ENCODE measurements at regions not wholly inside any gene's neighbourhood (a gene's known extent, or its start where the extent isn't known, plus 50 kb on each side); places are given as distances from the start of the nearest gene placed in this dataset.

DNA sequence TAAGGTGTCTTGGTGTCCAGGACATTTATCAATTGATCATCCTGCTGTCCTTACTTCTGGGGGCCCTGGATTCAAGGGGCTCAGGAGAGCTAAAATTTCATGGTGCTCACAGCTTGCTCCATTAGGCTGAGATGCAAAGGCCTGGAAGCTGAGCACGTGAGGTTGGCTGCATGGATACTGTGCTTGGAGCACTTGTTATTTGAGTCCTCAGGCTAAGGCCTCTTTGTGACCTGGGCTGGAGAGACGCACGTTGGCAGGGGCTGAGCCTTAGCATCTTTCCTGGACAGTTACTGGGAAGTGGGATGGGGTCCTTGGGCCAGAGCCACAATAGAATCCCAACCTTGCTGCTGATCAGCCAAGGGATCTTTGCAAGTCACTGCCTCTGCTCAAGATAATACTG, 151.2 kb upstream of the HS6ST1 start:
- Histone ChIP-seq H3K27me3 (ENCODE audit: control insufficient read depth, insufficient read depth, low read length) (no peaks in the 10 kb centered on the region), H3K27ac (ENCODE audit: low read depth, low read length) (no peak overlapping the region), H3K36me3 (ENCODE audit: control insufficient read depth, insufficient read depth, low read length) (no peaks in the 10 kb centered on the region), H3K4me1 (ENCODE audit: control insufficient read depth, insufficient read depth, low read length) (no peaks in the 10 kb centered on the region), H3K4me3 (ENCODE audit: low read depth, low read length) (no peak overlapping the region), H3K9ac (ENCODE audit: low read length) (no peak overlapping the region), H3K9me3 (ENCODE audit: control insufficient read depth, insufficient read depth, low read depth, low read length) (peaks cover 37% of the 10 kb centered on the region)

DNA sequence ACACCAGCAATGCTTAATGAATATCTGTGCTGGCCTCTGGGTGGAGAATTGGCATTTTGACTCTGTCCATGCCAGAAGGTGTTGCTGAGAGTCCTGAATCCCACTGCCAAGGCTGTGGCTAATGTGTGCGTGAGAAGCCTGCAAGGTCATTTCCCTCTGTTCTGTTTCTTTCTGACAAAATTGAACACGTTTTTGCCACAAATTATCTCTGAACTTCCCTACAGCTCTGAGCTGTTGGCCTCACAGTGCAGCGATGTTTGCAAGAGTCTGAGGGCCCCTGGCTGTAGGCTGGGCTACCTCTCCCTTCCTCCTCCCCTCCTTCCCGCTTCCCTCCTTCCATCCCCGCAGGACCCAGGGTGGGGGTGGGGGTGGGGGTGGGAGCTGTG, 154.1 kb upstream of the HS6ST1 start:
- Histone ChIP-seq H3K9me3 (ENCODE audit: control insufficient read depth, insufficient read depth, low read depth, low read length) (peaks cover 37% of the 10 kb centered on the region), H3K9ac (ENCODE audit: low read length) (no peak overlapping the region), H3K27ac (ENCODE audit: low read depth, low read length) (no peak overlapping the region), H3K27me3 (ENCODE audit: control insufficient read depth, insufficient read depth, low read length) (no peaks in the 10 kb centered on the region), H3K4me3 (ENCODE audit: low read depth, low read length) (no peak overlapping the region), H3K36me3 (ENCODE audit: control insufficient read depth, insufficient read depth, low read length) (no peaks in the 10 kb centered on the region), H3K4me1 (ENCODE audit: control insufficient read depth, insufficient read depth, low read length) (no peaks in the 10 kb centered on the region)

DNA sequence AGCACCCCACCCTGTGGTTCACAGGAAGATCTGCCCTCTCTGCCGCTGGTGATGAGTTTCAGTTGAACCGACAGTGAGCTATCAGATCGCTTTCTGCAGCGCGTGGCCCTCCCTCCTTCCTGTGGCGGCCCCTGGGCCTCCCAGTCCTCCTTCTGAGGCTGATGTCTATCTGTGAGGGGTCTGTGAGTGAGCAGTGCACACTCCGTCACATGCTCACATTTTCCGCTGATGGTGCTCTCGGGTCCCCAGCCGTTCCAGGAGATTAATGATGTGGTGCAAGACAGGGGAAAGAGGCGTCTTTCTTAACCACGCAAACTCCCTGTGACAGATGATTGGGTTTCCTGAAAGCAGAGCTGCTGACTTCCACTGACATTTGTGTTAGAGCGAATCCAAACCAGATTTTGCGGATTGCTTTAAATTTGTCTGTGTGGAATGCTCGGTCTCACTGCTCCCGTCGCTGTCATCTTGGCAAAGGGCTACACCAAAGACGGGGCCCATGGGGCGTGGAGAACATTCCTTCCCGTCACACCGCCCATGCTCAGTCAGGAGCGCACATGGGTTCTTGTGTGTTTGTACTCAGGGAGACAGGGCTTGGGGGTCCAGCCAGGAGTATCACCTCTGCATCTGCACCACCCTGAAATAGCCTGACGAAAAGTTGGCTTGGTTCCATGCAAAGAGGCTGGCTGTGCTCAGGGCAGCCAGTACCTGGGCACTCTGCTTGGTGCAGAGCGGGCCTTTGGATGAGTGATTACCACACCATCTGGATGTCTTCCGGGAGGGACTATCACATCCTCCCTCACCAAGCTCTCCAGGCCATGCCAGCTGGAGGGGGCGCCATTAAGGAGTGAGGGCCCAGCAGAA, 154.7 kb upstream of the HS6ST1 start:
- H3K4me1 ChIP-seq (ENCODE audit: control insufficient read depth, insufficient read depth, low read length) = no peaks in the 10 kb centered on the region
- H3K9ac ChIP-seq (ENCODE audit: low read length) = no peak overlapping the region
- H3K27me3 ChIP-seq (ENCODE audit: control insufficient read depth, insufficient read depth, low read length) = no peaks in the 10 kb centered on the region
- H3K36me3 ChIP-seq (ENCODE audit: control insufficient read depth, insufficient read depth, low read length) = no peaks in the 10 kb centered on the region
- H3K27ac ChIP-seq (ENCODE audit: low read depth, low read length) = no peak overlapping the region
- no peak overlapping the region for H3K4me3 ChIP-seq (ENCODE audit: low read depth, low read length)
- peaks cover 31% of the 10 kb centered on the region for H3K9me3 ChIP-seq (ENCODE audit: control insufficient read depth, insufficient read depth, low read depth, low read length)

GRCh38 chr2:128474036-128474955, 155.6 kb upstream of the HS6ST1 start:
- no peak overlapping the region for H3K27ac ChIP-seq (ENCODE audit: low read depth, low read length)

GRCh38 chr2:128474962-128475361, 156.3 kb upstream of the HS6ST1 start:
- Histone ChIP-seq H3K4me3 (ENCODE audit: low read depth, low read length) (no peak overlapping the region), H3K9ac (ENCODE audit: low read length) (no peak overlapping the region), H3K4me1 (ENCODE audit: control insufficient read depth, insufficient read depth, low read length) (no peaks in the 10 kb centered on the region), H3K27ac (ENCODE audit: low read depth, low read length) (no peak overlapping the region), H3K9me3 (ENCODE audit: control insufficient read depth, insufficient read depth, low read depth, low read length) (peaks cover 16% of the 10 kb centered on the region), H3K36me3 (ENCODE audit: control insufficient read depth, insufficient read depth, low read length) (no peaks in the 10 kb centered on the region), H3K27me3 (ENCODE audit: control insufficient read depth, insufficient read depth, low read length) (no peaks in the 10 kb centered on the region)

More at GRCh38 chr2:128474036-128474955, 155.6 kb upstream of the HS6ST1 start:
- H3K36me3 ChIP-seq (ENCODE audit: control insufficient read depth, insufficient read depth, low read length) = no peaks in the 10 kb centered on the region
- H3K9me3 ChIP-seq (ENCODE audit: control insufficient read depth, insufficient read depth, low read depth, low read length) = peaks cover 22% of the 10 kb centered on the region
- H3K27me3 ChIP-seq (ENCODE audit: control insufficient read depth, insufficient read depth, low read length) = no peaks in the 10 kb centered on the region
- no peaks in the 10 kb centered on the region for H3K4me1 ChIP-seq (ENCODE audit: control insufficient read depth, insufficient read depth, low read length)
- H3K9ac ChIP-seq (ENCODE audit: low read length) = no peak overlapping the region
- no peak overlapping the region for H3K4me3 ChIP-seq (ENCODE audit: low read depth, low read length)

DNA sequence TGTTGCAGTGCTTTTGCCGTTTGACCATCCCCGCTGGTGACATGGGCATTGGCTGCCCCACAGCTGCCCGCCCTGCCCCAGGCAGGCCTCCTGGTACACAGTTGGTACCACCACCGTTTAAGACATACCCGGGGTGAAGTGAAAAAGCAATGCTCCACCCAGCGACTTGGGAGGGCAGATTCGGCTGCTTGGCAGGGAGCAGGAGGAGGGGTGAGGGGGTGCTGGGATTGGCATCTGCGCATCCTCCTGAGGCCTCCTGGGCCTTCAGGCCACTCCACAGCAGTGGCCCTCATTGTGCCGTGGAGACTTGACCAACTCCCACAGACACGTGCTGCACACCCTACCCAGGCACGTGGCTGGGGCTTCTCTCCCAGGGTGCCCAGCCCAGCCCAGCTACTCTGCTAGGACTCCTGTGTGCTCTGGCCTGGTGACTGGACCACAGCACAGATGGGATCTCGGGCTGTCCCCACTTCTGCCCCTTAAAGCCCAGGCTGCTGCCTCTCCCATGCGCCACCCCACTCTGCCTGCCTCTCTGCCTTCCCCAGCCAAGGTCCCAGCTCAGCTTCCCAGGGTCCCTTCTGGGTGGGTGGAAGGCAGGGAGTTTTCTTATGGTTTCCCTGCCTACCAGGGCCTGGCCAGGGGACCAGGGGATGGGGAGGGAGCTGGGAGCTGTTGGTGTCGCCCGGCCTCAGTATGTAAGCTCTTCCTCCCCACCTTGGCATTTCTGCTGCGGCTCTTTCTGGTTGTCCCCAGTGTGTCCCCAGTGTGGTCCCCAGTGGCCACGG, 157.0 kb upstream of the HS6ST1 start:
- no peak overlapping the region for H3K4me3 ChIP-seq (ENCODE audit: low read depth, low read length)
- no peak overlapping the region for H3K27ac ChIP-seq (ENCODE audit: low read depth, low read length)
- H3K27me3 ChIP-seq (ENCODE audit: control insufficient read depth, insufficient read depth, low read length) = no peaks in the 10 kb centered on the region
- no peak overlapping the region for H3K9ac ChIP-seq (ENCODE audit: low read length)
- H3K36me3 ChIP-seq (ENCODE audit: control insufficient read depth, insufficient read depth, low read length) = no peaks in the 10 kb centered on the region
- peaks cover 9% of the 10 kb centered on the region for H3K9me3 ChIP-seq (ENCODE audit: control insufficient read depth, insufficient read depth, low read depth, low read length)
- H3K4me1 ChIP-seq (ENCODE audit: control insufficient read depth, insufficient read depth, low read length) = no peaks in the 10 kb centered on the region

DNA sequence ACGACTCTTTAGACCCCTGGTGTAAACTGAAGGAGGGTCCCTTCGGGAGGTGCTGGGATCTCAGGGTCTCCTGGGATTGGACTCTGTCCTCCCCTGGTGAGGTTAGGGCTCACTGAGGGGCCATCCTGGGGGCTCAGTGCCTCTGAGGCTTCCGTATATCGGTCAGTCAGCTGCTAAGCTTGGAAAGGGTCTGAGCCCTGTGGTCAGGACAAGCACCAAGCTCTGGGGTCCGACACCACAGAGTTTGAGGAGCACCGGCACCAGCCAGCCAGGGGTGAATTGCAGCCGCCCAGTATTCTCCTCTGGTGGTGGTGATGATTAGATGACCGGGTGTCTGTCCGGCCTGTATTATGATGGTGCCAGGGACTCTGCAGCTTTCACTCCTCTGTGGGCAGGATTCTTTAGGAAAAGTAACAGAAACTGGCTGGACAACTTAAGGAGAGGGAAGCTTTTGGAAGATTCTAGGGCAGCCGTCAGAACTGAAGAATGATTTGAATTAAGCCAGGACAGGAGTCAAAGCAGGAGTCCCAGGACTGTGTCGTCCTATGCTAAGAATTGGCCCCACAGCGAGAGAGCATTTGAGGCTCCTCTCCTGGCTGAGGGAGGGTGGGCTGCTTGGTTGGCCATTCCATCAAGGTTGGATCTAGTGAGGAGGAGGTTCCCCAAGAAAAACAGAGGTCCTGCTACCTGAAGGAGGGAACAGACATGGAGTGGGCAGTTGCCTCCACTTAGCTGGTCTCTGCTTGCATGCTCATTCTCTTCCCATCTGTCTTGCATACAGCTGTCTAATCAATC, 158.6 kb upstream of the HS6ST1 start:
- Histone ChIP-seq H3K27me3 (ENCODE audit: control insufficient read depth, insufficient read depth, low read length) (no peaks in the 10 kb centered on the region), H3K36me3 (ENCODE audit: control insufficient read depth, insufficient read depth, low read length) (no peaks in the 10 kb centered on the region), H3K4me1 (ENCODE audit: control insufficient read depth, insufficient read depth, low read length) (no peaks in the 10 kb centered on the region), H3K9ac (ENCODE audit: low read length) (no peak overlapping the region), H3K9me3 (ENCODE audit: control insufficient read depth, insufficient read depth, low read depth, low read length) (0 out of 2 replicates have a peak, but pooled peaks cover under 1% of the 10 kb centered on the region), H3K27ac (ENCODE audit: low read depth, low read length) (no peak overlapping the region), H3K4me3 (ENCODE audit: low read depth, low read length) (no peak overlapping the region)

GRCh38 chr2:128477891-128478290, 159.2 kb upstream of the HS6ST1 start:
- H3K36me3 ChIP-seq (ENCODE audit: control insufficient read depth, insufficient read depth, low read length) = no peaks in the 10 kb centered on the region
- H3K9ac ChIP-seq (ENCODE audit: low read length) = no peak overlapping the region

DNA sequence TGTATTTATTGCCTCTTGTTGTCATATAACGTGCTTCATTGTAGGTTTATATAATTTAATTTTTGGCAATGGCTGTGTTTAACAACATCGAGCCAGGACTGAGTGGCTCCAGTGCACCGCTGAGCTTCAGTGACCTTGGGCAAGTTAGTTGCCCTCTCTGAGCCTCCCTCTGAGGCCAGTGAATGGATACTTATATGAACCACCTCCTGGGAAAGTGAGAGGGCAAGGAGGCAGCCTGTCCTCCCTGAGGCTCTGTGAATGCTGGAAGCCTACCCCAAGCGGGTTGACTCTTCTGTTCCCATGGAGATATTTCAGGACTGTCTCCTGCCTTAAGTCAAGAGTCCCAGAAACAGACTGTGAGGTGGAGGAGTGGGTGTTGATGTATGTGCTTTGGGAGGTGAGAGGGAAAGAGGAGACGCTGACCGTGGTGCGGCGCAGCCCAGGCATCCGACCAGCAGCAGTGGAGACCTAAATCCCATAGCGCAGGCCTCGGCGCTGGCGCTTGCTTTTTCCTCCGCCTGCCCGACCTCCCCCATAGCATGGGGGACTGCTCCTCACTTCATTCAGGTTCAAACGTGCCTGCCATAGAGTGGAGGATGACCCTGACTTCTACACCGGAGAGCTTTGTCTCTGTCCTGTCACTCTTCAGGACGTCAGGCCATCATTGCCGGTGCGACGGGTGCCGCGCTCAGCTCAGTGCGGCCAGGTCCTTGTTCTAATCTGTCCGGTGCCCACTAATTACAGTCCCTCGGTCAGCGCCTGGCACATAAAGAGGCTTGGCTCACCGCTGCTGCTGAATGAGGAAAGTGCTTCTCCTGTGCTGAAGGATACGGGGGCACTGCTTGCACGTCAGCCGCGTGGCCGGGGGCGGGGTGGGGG, 167.3 kb upstream of the HS6ST1 start:
- H3K27ac ChIP-seq (ENCODE audit: low read depth, low read length) = no peak overlapping the region
- H3K27me3 ChIP-seq (ENCODE audit: control insufficient read depth, insufficient read depth, low read length) = no peaks in the 10 kb centered on the region
- peaks cover 35% of the 10 kb centered on the region for H3K4me1 ChIP-seq (ENCODE audit: control insufficient read depth, insufficient read depth, low read length)
- H3K9me3 ChIP-seq (ENCODE audit: control insufficient read depth, insufficient read depth, low read depth, low read length) = no peaks in the 10 kb centered on the region
- H3K4me3 ChIP-seq (ENCODE audit: low read depth, low read length) = no peak overlapping the region
- H3K9ac ChIP-seq (ENCODE audit: low read length) = no peak overlapping the region
- H3K36me3 ChIP-seq (ENCODE audit: control insufficient read depth, insufficient read depth, low read length) = no peaks in the 10 kb centered on the region

More at GRCh38 chr2:128477891-128478290, 159.2 kb upstream of the HS6ST1 start:
- Histone ChIP-seq H3K27ac (ENCODE audit: low read depth, low read length) (no peak overlapping the region), H3K4me3 (ENCODE audit: low read depth, low read length) (no peak overlapping the region), H3K27me3 (ENCODE audit: control insufficient read depth, insufficient read depth, low read length) (no peaks in the 10 kb centered on the region), H3K9me3 (ENCODE audit: control insufficient read depth, insufficient read depth, low read depth, low read length) (no peaks in the 10 kb centered on the region), H3K4me1 (ENCODE audit: control insufficient read depth, insufficient read depth, low read length) (no peaks in the 10 kb centered on the region)
